NB4 (cell line): ENCODE measurements at regions not wholly inside any gene's neighbourhood (a gene's known extent, or its start where the extent isn't known, plus 50 kb on each side); places are given as distances from the start of the nearest gene placed in this dataset.

Experiments used
- CTCF ChIP-seq: IDR thresholded peaks from one replicate; pipeline ENCODE4 v1.5.1; 2012; ENCODE audit warnings: low read depth, low read length
- MAX ChIP-seq: IDR thresholded peaks from 2 replicates; pipeline ENCODE4 v1.6.1; 2011; ENCODE audit warnings: low read depth, low read length
- MYC ChIP-seq: IDR thresholded peaks from 2 replicates; pipeline ENCODE4 v1.6.1; 2011; ENCODE audit warnings: low read depth, low read length
- POLR2A ChIP-seq: IDR thresholded peaks from 2 replicates; pipeline ENCODE4 v1.6.1; 2011; ENCODE audit warnings: mild to moderate bottlenecking; ENCODE audit not compliant: insufficient read length; ENCODE audit errors: extremely low read depth

- no peak for TF ChIP-seq CTCF
- no peak for TF ChIP-seq POLR2A
- TF ChIP-seq MAX, result no peak
- TF ChIP-seq MYC, result no peak
Measured at GRCh38 chr4:30856795-30857564, 136.8 kb downstream of the PCDH7 start.
